Liver (tissue), 8 donors: ENCODE measurements at regions not wholly inside any gene's neighbourhood (a gene's known extent, or its start where the extent isn't known, plus 50 kb on each side); places are given as distances from the start of the nearest gene placed in this dataset.

Experiments used
- DNase-seq: peaks from one replicate; pipeline ENCODE4 v3.0.0-alpha.2; 2017; ENCODE audit warnings: low spot score
- H3K27ac ChIP-seq, 2 donors: one replicate each; pipeline ENCODE4 v1.7.0; 2013; ENCODE audit warnings: inconsistent platforms in 2 of 2, low read length in 2 of 2, control low read depth in 1 of 2, low read depth in 1 of 2, mild to moderate bottlenecking in 1 of 2
- H3K27me3 ChIP-seq, 4 donors: one replicate each; pipeline versions ENCODE4 v1.6.1 to v1.7.0; 2013; ENCODE audit warnings: low read length in 3 of 4, inconsistent platforms in 1 of 4, mild to moderate bottlenecking in 1 of 4, moderate library complexity in 1 of 4; ENCODE audit not compliant: control insufficient read depth in 4 of 4, insufficient read depth in 4 of 4
- H3K36me3 ChIP-seq, 4 donors: one replicate each; pipeline versions ENCODE4 v1.6.1 to v1.7.0; 2013; ENCODE audit warnings: low read length in 3 of 4, mild to moderate bottlenecking in 3 of 4, low read depth in 1 of 4, moderate library complexity in 1 of 4; ENCODE audit not compliant: control insufficient read depth in 4 of 4, insufficient read depth in 3 of 4
- H3K4me1 ChIP-seq, 4 donors: one replicate each; pipeline versions ENCODE4 v1.6.1 to v1.7.0; 2013; ENCODE audit warnings: low read length in 3 of 4, mild to moderate bottlenecking in 3 of 4, moderate library complexity in 1 of 4; ENCODE audit not compliant: control insufficient read depth in 4 of 4, insufficient read depth in 4 of 4
- H3K4me3 ChIP-seq, 3 donors: one replicate each; pipeline versions ENCODE4 v1.6.1 to v1.7.0; 2013; ENCODE audit warnings: low read length in 3 of 3, control low read depth in 1 of 3, low read depth in 1 of 3, mild to moderate bottlenecking in 1 of 3
- H3K9ac ChIP-seq, 2 donors: one replicate each; pipeline ENCODE4 v1.7.0; 2013; ENCODE audit warnings: low read length in 2 of 2, mild to moderate bottlenecking in 2 of 2, moderate library complexity in 2 of 2, control low read depth in 1 of 2, low read depth in 1 of 2
- H3K9me3 ChIP-seq, 4 donors: one replicate each; pipeline versions ENCODE4 v1.6.1 to v1.7.0; 2013; ENCODE audit warnings: low read length in 3 of 4; ENCODE audit not compliant: control insufficient read depth in 4 of 4
- FOXA1 ChIP-seq: IDR thresholded peaks from 2 replicates; pipeline ENCODE4 v1.6.1; 2016; ENCODE audit warnings: antibody characterized with exemption
- FOXA2 ChIP-seq: IDR thresholded peaks from 2 replicates; pipeline ENCODE4 v1.6.1; 2016; ENCODE audit warnings: antibody characterized with exemption
- HNF4A ChIP-seq, 2 donors: conservative IDR thresholded peaks; 2 replicates each; pipeline ENCODE4 v1.6.1; 2016; ENCODE audit warnings: antibody characterized with exemption in 2 of 2, mild to moderate bottlenecking in 2 of 2
- HNF4G ChIP-seq: IDR thresholded peaks from 2 replicates; pipeline ENCODE4 v1.6.1; 2016; ENCODE audit warnings: antibody characterized with exemption
- NR2F2 ChIP-seq: IDR thresholded peaks from 2 replicates; pipeline ENCODE4 v1.6.1; 2016; ENCODE audit warnings: antibody characterized with exemption
- RAD21 ChIP-seq, 2 donors: IDR thresholded peaks; 2 replicates each; pipeline ENCODE4 v1.6.1; 2016; ENCODE audit warnings: antibody characterized with exemption in 2 of 2, mild to moderate bottlenecking in 2 of 2
- TAF1 ChIP-seq: conservative IDR thresholded peaks from 2 replicates; pipeline ENCODE4 v1.6.1; 2016; ENCODE audit warnings: antibody characterized with exemption, mild to moderate bottlenecking
- WGBS: extraction: QIAGEN DNeasy Blood & Tissue Kit; methylation state at CpG from one replicate; pipeline ENCODE4 v1.1.7; 2013; 5-methylcytosine and 5-hydroxymethylcytosine counted together
- TF ChIP-seq, protein P1 (sequence below): IDR thresholded peaks from 2 replicates; pipeline ENCODE4 v1.6.1; 2016; ENCODE audit warnings: antibody characterized with exemption
- TF ChIP-seq, protein P2 (sequence below): IDR thresholded peaks from 2 replicates; pipeline ENCODE4 v1.6.1; 2016; ENCODE audit warnings: antibody characterized with exemption, mild to moderate bottlenecking
- TF ChIP-seq, protein P3 (sequence below): fragments of 150-350 bp; IDR thresholded peaks from 2 replicates; pipeline ENCODE4 v1.5.1; 2017; ENCODE audit warnings: improper control_type of control experiment, low read depth, low read length; ENCODE audit not compliant: missing input control
- TF ChIP-seq, protein P4 (sequence below): IDR thresholded peaks from 2 replicates; pipeline ENCODE4 v1.6.1; 2016; ENCODE audit warnings: antibody characterized with exemption
- TF ChIP-seq, protein P5 (sequence below): IDR thresholded peaks from 2 replicates; pipeline ENCODE4 v1.6.1; 2016; ENCODE audit warnings: antibody characterized with exemption
- donor health status: healthy.
- donor health status: healthy.
- donor health status: healthy.
- donor health status: healthy.
- donor health status: healthy.

DNA sequence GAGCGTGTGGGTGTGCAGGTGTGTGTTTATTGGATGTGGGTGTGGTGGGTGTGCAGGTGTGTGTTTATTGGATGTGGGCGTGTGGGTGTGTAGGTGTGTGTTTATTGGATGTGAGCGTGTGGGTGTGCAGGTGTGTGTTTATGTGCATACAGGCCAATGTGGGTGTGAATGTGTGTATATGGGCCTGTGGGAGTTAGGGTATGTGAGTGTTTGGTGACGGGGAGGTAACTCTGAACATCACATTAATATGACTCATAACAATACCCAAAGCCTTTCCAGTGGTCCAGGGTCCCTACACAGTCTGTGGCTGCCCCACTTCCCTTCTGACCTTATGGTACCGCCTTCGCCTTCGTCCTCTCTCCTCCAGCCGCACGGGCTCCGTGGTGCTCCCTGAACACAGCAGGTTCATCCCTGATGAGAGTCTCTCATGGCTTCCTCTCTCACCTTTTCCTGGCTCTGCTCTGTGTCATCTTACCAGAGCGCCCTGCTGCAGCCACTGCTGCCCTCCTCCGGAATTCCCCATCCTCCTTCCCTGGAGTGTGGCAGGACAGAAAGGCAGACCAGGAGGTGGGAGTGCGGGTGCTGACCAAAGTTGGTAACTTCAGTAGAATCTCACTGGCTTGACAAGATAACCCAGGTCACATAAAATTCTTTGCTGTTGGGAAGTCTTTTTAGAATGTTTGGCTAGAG lies 80.0 kb downstream of the SLC2A10 start:
- no peaks in the 10 kb centered on the region for H3K4me1 ChIP-seq
- H3K4me3 ChIP-seq: no peak overlapping the region
- H3K36me3 ChIP-seq: no peaks in the 10 kb centered on the region
- H3K27ac ChIP-seq: no peak overlapping the region
- H3K9ac ChIP-seq: no peak overlapping the region
- H3K27me3 ChIP-seq: no peaks in the 10 kb centered on the region
- no peaks in the 10 kb centered on the region for H3K9me3 ChIP-seq
- no peak for DNase-seq
- TF ChIP-seq, protein P1, sequence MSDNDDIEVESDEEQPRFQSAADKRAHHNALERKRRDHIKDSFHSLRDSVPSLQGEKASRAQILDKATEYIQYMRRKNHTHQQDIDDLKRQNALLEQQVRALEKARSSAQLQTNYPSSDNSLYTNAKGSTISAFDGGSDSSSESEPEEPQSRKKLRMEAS: no peak
- TF ChIP-seq HNF4G (no peak), TAF1 (no peak), FOXA2 (no peak), FOXA1 (no peak), HNF4A (conservative IDR thresholded peaks at IDR 0.05) (no peak)
- TF ChIP-seq, protein P2, sequence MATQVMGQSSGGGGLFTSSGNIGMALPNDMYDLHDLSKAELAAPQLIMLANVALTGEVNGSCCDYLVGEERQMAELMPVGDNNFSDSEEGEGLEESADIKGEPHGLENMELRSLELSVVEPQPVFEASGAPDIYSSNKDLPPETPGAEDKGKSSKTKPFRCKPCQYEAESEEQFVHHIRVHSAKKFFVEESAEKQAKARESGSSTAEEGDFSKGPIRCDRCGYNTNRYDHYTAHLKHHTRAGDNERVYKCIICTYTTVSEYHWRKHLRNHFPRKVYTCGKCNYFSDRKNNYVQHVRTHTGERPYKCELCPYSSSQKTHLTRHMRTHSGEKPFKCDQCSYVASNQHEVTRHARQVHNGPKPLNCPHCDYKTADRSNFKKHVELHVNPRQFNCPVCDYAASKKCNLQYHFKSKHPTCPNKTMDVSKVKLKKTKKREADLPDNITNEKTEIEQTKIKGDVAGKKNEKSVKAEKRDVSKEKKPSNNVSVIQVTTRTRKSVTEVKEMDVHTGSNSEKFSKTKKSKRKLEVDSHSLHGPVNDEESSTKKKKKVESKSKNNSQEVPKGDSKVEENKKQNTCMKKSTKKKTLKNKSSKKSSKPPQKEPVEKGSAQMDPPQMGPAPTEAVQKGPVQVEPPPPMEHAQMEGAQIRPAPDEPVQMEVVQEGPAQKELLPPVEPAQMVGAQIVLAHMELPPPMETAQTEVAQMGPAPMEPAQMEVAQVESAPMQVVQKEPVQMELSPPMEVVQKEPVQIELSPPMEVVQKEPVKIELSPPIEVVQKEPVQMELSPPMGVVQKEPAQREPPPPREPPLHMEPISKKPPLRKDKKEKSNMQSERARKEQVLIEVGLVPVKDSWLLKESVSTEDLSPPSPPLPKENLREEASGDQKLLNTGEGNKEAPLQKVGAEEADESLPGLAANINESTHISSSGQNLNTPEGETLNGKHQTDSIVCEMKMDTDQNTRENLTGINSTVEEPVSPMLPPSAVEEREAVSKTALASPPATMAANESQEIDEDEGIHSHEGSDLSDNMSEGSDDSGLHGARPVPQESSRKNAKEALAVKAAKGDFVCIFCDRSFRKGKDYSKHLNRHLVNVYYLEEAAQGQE: no peak
- TF ChIP-seq, protein P3, sequence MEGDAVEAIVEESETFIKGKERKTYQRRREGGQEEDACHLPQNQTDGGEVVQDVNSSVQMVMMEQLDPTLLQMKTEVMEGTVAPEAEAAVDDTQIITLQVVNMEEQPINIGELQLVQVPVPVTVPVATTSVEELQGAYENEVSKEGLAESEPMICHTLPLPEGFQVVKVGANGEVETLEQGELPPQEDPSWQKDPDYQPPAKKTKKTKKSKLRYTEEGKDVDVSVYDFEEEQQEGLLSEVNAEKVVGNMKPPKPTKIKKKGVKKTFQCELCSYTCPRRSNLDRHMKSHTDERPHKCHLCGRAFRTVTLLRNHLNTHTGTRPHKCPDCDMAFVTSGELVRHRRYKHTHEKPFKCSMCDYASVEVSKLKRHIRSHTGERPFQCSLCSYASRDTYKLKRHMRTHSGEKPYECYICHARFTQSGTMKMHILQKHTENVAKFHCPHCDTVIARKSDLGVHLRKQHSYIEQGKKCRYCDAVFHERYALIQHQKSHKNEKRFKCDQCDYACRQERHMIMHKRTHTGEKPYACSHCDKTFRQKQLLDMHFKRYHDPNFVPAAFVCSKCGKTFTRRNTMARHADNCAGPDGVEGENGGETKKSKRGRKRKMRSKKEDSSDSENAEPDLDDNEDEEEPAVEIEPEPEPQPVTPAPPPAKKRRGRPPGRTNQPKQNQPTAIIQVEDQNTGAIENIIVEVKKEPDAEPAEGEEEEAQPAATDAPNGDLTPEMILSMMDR: no peak
- TF ChIP-seq, protein P4, sequence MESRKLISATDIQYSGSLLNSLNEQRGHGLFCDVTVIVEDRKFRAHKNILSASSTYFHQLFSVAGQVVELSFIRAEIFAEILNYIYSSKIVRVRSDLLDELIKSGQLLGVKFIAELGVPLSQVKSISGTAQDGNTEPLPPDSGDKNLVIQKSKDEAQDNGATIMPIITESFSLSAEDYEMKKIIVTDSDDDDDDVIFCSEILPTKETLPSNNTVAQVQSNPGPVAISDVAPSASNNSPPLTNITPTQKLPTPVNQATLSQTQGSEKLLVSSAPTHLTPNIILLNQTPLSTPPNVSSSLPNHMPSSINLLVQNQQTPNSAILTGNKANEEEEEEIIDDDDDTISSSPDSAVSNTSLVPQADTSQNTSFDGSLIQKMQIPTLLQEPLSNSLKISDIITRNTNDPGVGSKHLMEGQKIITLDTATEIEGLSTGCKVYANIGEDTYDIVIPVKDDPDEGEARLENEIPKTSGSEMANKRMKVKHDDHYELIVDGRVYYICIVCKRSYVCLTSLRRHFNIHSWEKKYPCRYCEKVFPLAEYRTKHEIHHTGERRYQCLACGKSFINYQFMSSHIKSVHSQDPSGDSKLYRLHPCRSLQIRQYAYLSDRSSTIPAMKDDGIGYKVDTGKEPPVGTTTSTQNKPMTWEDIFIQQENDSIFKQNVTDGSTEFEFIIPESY: no peak
- 81% methylated on average over 13 of the region's 13 CpGs for WGBS

DNA sequence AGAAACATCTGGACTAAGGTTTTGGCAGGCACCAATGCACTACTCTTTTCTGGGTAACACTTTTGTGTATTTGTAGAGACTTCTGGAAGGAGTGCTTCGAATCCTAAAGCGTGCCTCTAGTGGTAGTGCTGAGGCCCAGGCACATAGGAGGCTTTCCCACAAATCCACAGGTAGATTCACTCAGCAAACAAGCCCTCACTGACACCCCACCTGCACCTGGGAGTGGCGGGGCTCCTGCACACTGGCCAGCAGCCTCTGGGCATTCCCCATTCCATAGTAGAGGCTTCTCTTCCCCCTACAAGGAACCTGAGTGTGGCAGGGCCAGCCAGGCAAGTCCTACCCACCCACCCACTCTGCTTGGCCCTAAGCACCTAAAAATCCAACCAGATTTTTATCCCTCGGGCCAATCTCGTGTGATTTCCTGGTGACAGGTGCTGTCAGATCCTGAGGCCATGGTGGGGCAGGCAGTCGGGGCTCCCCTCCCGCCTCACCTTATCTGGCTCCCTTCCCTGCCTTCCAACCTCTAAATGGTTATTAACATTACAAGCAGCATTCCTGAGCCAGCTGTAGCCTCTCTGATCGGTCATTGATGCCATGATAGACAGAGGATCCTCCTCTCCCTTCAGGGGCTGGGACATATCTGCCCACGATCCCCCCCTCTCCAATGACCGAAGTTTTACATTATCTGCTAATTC lies 82.4 kb downstream of the SLC2A10 start:
- 79% methylated on average over 10 of the region's 10 CpGs for WGBS
- Histone ChIP-seq H3K9me3 (no peaks in the 10 kb centered on the region), H3K27me3 (no peaks in the 10 kb centered on the region), H3K27ac (no peak overlapping the region), H3K4me1 (no peaks in the 10 kb centered on the region), H3K4me3 (no peak overlapping the region), H3K36me3 (no peaks in the 10 kb centered on the region), H3K9ac (no peak overlapping the region)
- no peak for DNase-seq
- no peak for TF ChIP-seq NR2F2
- TF ChIP-seq FOXA1: no peak
- TF ChIP-seq, protein P3: no peak
- no peak for TF ChIP-seq RAD21 (IDR thresholded peaks at IDR 0.05)
- TF ChIP-seq, protein P2: no peak
- no peak for TF ChIP-seq TAF1
- TF ChIP-seq, protein P5, sequence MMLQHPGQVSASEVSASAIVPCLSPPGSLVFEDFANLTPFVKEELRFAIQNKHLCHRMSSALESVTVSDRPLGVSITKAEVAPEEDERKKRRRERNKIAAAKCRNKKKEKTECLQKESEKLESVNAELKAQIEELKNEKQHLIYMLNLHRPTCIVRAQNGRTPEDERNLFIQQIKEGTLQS: no peak
- TF ChIP-seq, protein P4: no peak
- TF ChIP-seq, protein P1: no peak
